ENCODE measurements at regions not wholly inside any gene's neighbourhood (a gene's known extent, or its start where the extent isn't known, plus 50 kb on each side); places are given as distances from the start of the nearest gene placed in this dataset.

DNA sequence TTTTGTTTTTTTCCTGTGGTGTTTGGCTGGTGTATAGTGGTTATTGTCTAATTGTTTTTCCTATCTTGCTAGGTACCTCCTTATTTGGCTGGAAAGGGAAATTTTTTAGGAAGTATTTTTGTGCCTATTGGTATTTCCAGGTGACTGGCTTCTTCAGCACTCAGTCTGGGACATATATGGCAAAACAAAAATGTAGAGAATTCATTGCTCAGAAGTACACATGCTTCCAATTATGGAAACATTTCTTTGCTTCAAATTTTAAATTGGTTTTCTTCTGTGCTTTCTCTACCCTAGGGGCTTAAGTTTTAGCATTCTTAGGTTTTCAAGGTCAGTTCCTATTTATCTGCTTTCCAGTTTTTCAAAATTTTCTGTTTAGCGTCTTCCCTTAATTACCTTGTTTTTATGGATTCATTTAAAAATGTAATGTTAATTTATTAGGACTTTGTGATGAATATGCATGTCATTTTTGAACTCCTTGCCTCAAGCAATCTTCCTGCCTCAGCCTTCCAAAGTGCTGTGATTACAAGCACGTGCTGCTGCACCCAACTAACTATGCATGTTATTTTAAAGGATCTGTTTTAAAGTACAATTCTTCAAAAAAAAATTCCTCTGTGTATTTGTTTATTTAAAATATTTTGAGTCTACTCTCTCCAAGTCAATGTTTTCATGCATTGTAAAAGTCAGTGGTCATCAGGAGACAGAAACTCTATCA is 231.9 kb upstream of the DPPA4 start:
- TF ChIP-seq GATA2 (IDR thresholded peaks at IDR 0.05; ENCODE audit: low read depth, low read length) (no peak), GATA3 (IDR thresholded peaks at IDR 0.05; ENCODE audit: low read depth, low read length) (no peak)

Measured in SH-SY5Y (cell line).